IPS-NIHi11 (cell line): ENCODE measurements at regions not wholly inside any gene's neighbourhood (a gene's known extent, or its start where the extent isn't known, plus 50 kb on each side); places are given as distances from the start of the nearest gene placed in this dataset.

Source experiments
- DNase-seq: peaks from one replicate; pipeline ENCODE4 v3.0.0; 2012; ENCODE audit warnings: mixed read lengths, low spot score

GRCh38 chr2:226620176-226620575 is 179.4 kb downstream of the IRS1 start:
- DNase-seq = no peak

- DNase-seq = no peak
Measured at GRCh38 chr2:226619707-226620106, 179.9 kb downstream of the IRS1 start.

- DNase-seq = no peak
Measured at GRCh38 chr2:226618875-226619605, 180.6 kb downstream of the IRS1 start.

GRCh38 chr2:226618544-226618874 is 181.1 kb downstream of the IRS1 start:
- DNase-seq = no peak

- DNase-seq = no peak
Measured at GRCh38 chr2:226615891-226616290, 183.7 kb downstream of the IRS1 start.

- DNase-seq = no peak
Measured at GRCh38 chr2:226611944-226612318, 187.7 kb downstream of the IRS1 start.

GRCh38 chr2:226611196-226611943 is 188.2 kb downstream of the IRS1 start:
- DNase-seq = no peak

- no peak for DNase-seq
Measured at GRCh38 chr2:226609366-226609765, 190.3 kb downstream of the IRS1 start.

GRCh38 chr2:226608451-226608850 is 191.2 kb downstream of the IRS1 start:
- DNase-seq = no peak

- no peak for DNase-seq
Measured at GRCh38 chr2:226607379-226607778, 192.2 kb downstream of the IRS1 start.

GRCh38 chr2:226605642-226606041 is 194.0 kb downstream of the IRS1 start:
- no peak for DNase-seq

GRCh38 chr2:226603606-226604005 is 196.0 kb downstream of the IRS1 start:
- DNase-seq = no peak

GRCh38 chr2:226601881-226602662 is 197.5 kb downstream of the IRS1 start:
- no peak for DNase-seq

GRCh38 chr2:226600802-226601201 is 198.8 kb downstream of the IRS1 start:
- DNase-seq = no peak

- no peak for DNase-seq
Measured at GRCh38 chr2:226600184-226600583, 199.4 kb downstream of the IRS1 start.

- no peak for DNase-seq
Measured at GRCh38 chr2:226589043-226589442, 210.6 kb downstream of the IRS1 start.

GRCh38 chr2:226585130-226585561 is 214.5 kb downstream of the IRS1 start:
- no peak for DNase-seq

- no peak for DNase-seq
Measured at GRCh38 chr2:226584518-226585055, 215.0 kb downstream of the IRS1 start.

- DNase-seq = peak; percentile 11
Measured at GRCh38 chr2:226583715-226584114, 215.9 kb downstream of the IRS1 start.

GRCh38 chr2:226581661-226582060 is 218.0 kb downstream of the IRS1 start:
- DNase-seq = no peak

- DNase-seq = no peak
Measured at GRCh38 chr2:226581004-226581403, 218.6 kb downstream of the IRS1 start.

GRCh38 chr2:226580403-226580802 is 219.2 kb downstream of the IRS1 start:
- no peak for DNase-seq

GRCh38 chr2:226579519-226579918 is 220.1 kb downstream of the IRS1 start:
- DNase-seq = no peak
